DND-41 (cell line): ENCODE measurements at regions not wholly inside any gene's neighbourhood (a gene's known extent, or its start where the extent isn't known, plus 50 kb on each side); places are given as distances from the start of the nearest gene placed in this dataset.

Experiments
- CTCF ChIP-seq: IDR thresholded peaks from 2 replicates; pipeline ENCODE4 v1.5.1; 2012; ENCODE audit warnings: borderline replicate concordance, low read length, moderate library complexity, mild to moderate bottlenecking; ENCODE audit not compliant: poor library complexity, severe bottlenecking; ENCODE audit errors: extremely low read depth
- EZH2 ChIP-seq: IDR thresholded peaks from 3 replicates; pipeline ENCODE4 v1.6.1; 2012; ENCODE audit warnings: borderline replicate concordance, low read depth, mild to moderate bottlenecking, moderate library complexity, low read length, inconsistent platforms; ENCODE audit not compliant: severe bottlenecking

- TF ChIP-seq CTCF (no peak), EZH2 (no peak)
Observed at GRCh38 chr2:31726457-31726856, 145.7 kb upstream of the SRD5A2 start.
